Activated CD8-positive, alpha-beta T cell treated with anti-CD3 and anti-CD28 coated beads for 36 hours (primary cell): ENCODE measurements at regions not wholly inside any gene's neighbourhood (a gene's known extent, or its start where the extent isn't known, plus 50 kb on each side); places are given as distances from the start of the nearest gene placed in this dataset.
"Not testable (repeated sequence)": the region's sequence is repeated elsewhere in the genome, so short reads cannot be mapped to it uniquely, and the experiment has no call there.

Source experiments
- ATAC-seq: fragments of 200-7000 bp; cut with Tn5 transposase; one replicate; pipeline ENCODE4 v1.10.0; 2021; ENCODE audit warnings: mild to moderate bottlenecking, moderate library complexity
- CTCF ChIA-PET: fragments of 350-600 bp; sonication (Branson Sonifier 250); formaldehyde crosslinking; loops from one replicate; lab custom pipeline; 2021; ENCODE audit warnings: antibody characterized with exemption; lab: Charles Lee
- POLR2A ChIA-PET: fragments of 350-600 bp; sonication (Branson Sonifier 250); formaldehyde crosslinking; loops from one replicate; lab custom pipeline; 2021; ENCODE audit warnings: antibody characterized with exemption; lab: Charles Lee
- DNase-seq: peaks from one replicate; pipeline ENCODE4 v3.0.0-alpha.2; 2020
- H3K27ac Mint-ChIP-seq: one replicate; pipeline ENCODE4 v1.8.0; 2021; ENCODE audit warnings: mild to moderate bottlenecking, mixed read lengths
- H3K27me3 Mint-ChIP-seq: one replicate; pipeline ENCODE4 v1.8.0; 2021; ENCODE audit warnings: mixed read lengths
- H3K36me3 Mint-ChIP-seq: one replicate; pipeline ENCODE4 v1.8.0; 2021; ENCODE audit warnings: low read depth, mixed read lengths
- H3K4me1 Mint-ChIP-seq: one replicate; pipeline ENCODE4 v1.8.0; 2021; ENCODE audit warnings: low read depth, mixed read lengths
- H3K4me3 Mint-ChIP-seq: one replicate; pipeline ENCODE4 v1.8.0; 2021; ENCODE audit warnings: mild to moderate bottlenecking, moderate library complexity, mixed read lengths
- H3K9me3 Mint-ChIP-seq: one replicate; pipeline ENCODE4 v1.8.0; 2021; ENCODE audit warnings: mixed read lengths
- CTCF ChIP-seq: fragments of 200-600 bp; IDR thresholded peaks from one replicate; pipeline ENCODE4 v1.8.0; 2022; ENCODE audit warnings: antibody characterized with exemption, mild to moderate bottlenecking
- intact Hi-C: fragments of 100-400 bp; cut with micrococcal nuclease; formaldehyde crosslinking; loops from one replicate; pipeline ENCODE4 v1.10.0; 2022

GRCh38 chr2:94774851-94775250 is 96.4 kb upstream of the TEKT4 start:
- H3K4me1 Mint-ChIP-seq, result no peaks in the 10 kb centered on the region
- H3K9me3 Mint-ChIP-seq, result no peaks in the 10 kb centered on the region
- H3K4me3 Mint-ChIP-seq, result no peak overlapping the region
- H3K27me3 Mint-ChIP-seq, result peaks cover 1% of the 10 kb centered on the region
- H3K36me3 Mint-ChIP-seq, result no peaks in the 10 kb centered on the region
- POLR2A ChIA-PET, result no interaction called here
- no peak for ATAC-seq
- CTCF ChIA-PET, result no interaction called here
- intact Hi-C loops, result no loop called here
- TF ChIP-seq CTCF, result no peak
- DNase-seq, result no peak
- H3K27ac Mint-ChIP-seq, result no peak overlapping the region

GRCh38 chr2:94776036-94776435 is 95.2 kb upstream of the TEKT4 start:
- H3K36me3 Mint-ChIP-seq, result no peaks in the 10 kb centered on the region
- peaks cover 1% of the 10 kb centered on the region for H3K27me3 Mint-ChIP-seq
- no peak for TF ChIP-seq CTCF
- no peak overlapping the region for H3K4me3 Mint-ChIP-seq
- DNase-seq, result no peak
- ATAC-seq, result no peak
- no peaks in the 10 kb centered on the region for H3K9me3 Mint-ChIP-seq
- no peak overlapping the region for H3K27ac Mint-ChIP-seq
- POLR2A ChIA-PET, result interaction anchor here (0.8 kb wide), 1 partner anchor 9 kb away, joined by 3 read pairs; no protein-coding TSS in a partner anchor
- no peaks in the 10 kb centered on the region for H3K4me1 Mint-ChIP-seq
- intact Hi-C loops, result no loop called here
- CTCF ChIA-PET, result no interaction called here

- DNase-seq, H3K4me1 Mint-ChIP-seq, POLR2A ChIA-PET, H3K36me3 Mint-ChIP-seq, ATAC-seq, CTCF ChIA-PET, H3K27me3 Mint-ChIP-seq, intact Hi-C loops, H3K27ac Mint-ChIP-seq, H3K4me3 Mint-ChIP-seq, H3K9me3 Mint-ChIP-seq: not testable (repeated sequence)
Observed at GRCh38 chr2:94785105-94785504, 86.1 kb upstream of the TEKT4 start.

GRCh38 chr2:94786424-94786823 is 84.8 kb upstream of the TEKT4 start:
- H3K36me3 Mint-ChIP-seq, CTCF ChIA-PET, DNase-seq, POLR2A ChIA-PET, H3K9me3 Mint-ChIP-seq, H3K4me1 Mint-ChIP-seq, ATAC-seq, H3K27ac Mint-ChIP-seq, H3K4me3 Mint-ChIP-seq, intact Hi-C loops, H3K27me3 Mint-ChIP-seq: not testable (repeated sequence)

- ATAC-seq, CTCF ChIA-PET, H3K4me1 Mint-ChIP-seq, H3K27me3 Mint-ChIP-seq, DNase-seq, H3K4me3 Mint-ChIP-seq, intact Hi-C loops, H3K36me3 Mint-ChIP-seq, POLR2A ChIA-PET, H3K27ac Mint-ChIP-seq, H3K9me3 Mint-ChIP-seq: not testable (repeated sequence)
Observed at GRCh38 chr2:94790169-94790568, 81.1 kb upstream of the TEKT4 start.

- ATAC-seq, DNase-seq, CTCF ChIA-PET, H3K4me1 Mint-ChIP-seq, POLR2A ChIA-PET, H3K9me3 Mint-ChIP-seq, H3K4me3 Mint-ChIP-seq, intact Hi-C loops, H3K27me3 Mint-ChIP-seq, H3K27ac Mint-ChIP-seq, H3K36me3 Mint-ChIP-seq: not testable (repeated sequence)
- peak; percentile 60 for TF ChIP-seq CTCF
Observed at GRCh38 chr2:94797235-94797634, 74.0 kb upstream of the TEKT4 start.
